B cell (primary cell): ENCODE measurements at regions not wholly inside any gene's neighbourhood (a gene's known extent, or its start where the extent isn't known, plus 50 kb on each side); places are given as distances from the start of the nearest gene placed in this dataset.
"Not testable (repeated sequence)": the region's sequence is repeated elsewhere in the genome, so short reads cannot be mapped to it uniquely, and the experiment has no call there.

ENCODE experiments used
- CTCF ChIP-seq: fragments of 200-600 bp; IDR thresholded peaks from one replicate; pipeline ENCODE4 v1.8.0; 2022; ENCODE audit warnings: antibody characterized with exemption, mild to moderate bottlenecking
- EZH2 ChIP-seq: IDR thresholded peaks from 2 replicates; pipeline ENCODE4 v1.6.1; 2012; ENCODE audit warnings: borderline replicate concordance, low read depth, mild to moderate bottlenecking, moderate library complexity, low read length; ENCODE audit not compliant: insufficient read depth, poor library complexity, severe bottlenecking

- TF ChIP-seq CTCF, EZH2: not testable (repeated sequence)
Observed at GRCh38 chr15:30490334-30490733, 61.5 kb upstream of the GOLGA8Q start.
